Right cardiac atrium (tissue), 5 donors: ENCODE measurements at regions not wholly inside any gene's neighbourhood (a gene's known extent, or its start where the extent isn't known, plus 50 kb on each side); places are given as distances from the start of the nearest gene placed in this dataset.
"Not testable (repeated sequence)": the region's sequence is repeated elsewhere in the genome, so short reads cannot be mapped to it uniquely, and the experiment has no call there.

Experiments used
- ATAC-seq, 2 donors: fragments of 200-7000 bp; cut with Tn5 transposase; one replicate each; pipeline versions ENCODE4 v1.8.0 to v1.9.1; 2020; ENCODE audit warnings: moderate library complexity in 2 of 2, mild to moderate bottlenecking in 1 of 2
- DNase-seq, 3 donors: peaks; one replicate each; pipeline ENCODE4 v3.0.0-alpha.2; 2020
- H3K27ac ChIP-seq: one replicate; pipeline ENCODE4 v1.5.1; 2013; ENCODE audit warnings: mild to moderate bottlenecking, low read length, control low read depth, moderate library complexity
- H3K27me3 ChIP-seq: one replicate; pipeline ENCODE4 v1.6.1; 2013; ENCODE audit not compliant: control insufficient read depth, insufficient read depth
- H3K4me1 ChIP-seq: one replicate; pipeline ENCODE4 v1.6.1; 2013; ENCODE audit warnings: low read length; ENCODE audit not compliant: control insufficient read depth, insufficient read depth
- H3K4me3 ChIP-seq: one replicate; pipeline ENCODE4 v1.5.1; 2013; ENCODE audit warnings: low read length, control low read depth
- H3K9me3 ChIP-seq: one replicate; pipeline ENCODE4 v1.6.1; 2013; ENCODE audit warnings: low read length; ENCODE audit not compliant: control insufficient read depth
- WGBS: extraction: QIAGEN DNeasy Blood & Tissue Kit; methylation state at CpG from one replicate; pipeline ENCODE4 v1.1.7; 2013; 5-methylcytosine and 5-hydroxymethylcytosine counted together
- intact Hi-C, 4 donors: fragments of 100-400 bp; cut with DNase I; formaldehyde crosslinking; loops; one replicate each; pipeline versions ENCODE4 v1.11.0 to v1.14.0; 2022 to 2023
- donor health status: healthy with polysubstance abuse.
- donor health status: DM: no; HTN: yes; CAD: no.
- donor health status: DM: no; HTN: no; CAD: no.
- donor health status: DM: no; HTN: yes; CAD: no; lungs with severe emphysema.
- donor health status: DM: yes; HTN: yes; CAD: no.

GRCh38 chr4:132382243-132382642, 766.9 kb upstream of the PCDH10 start:
- 72% methylated on average over 2 of the region's 2 CpGs for WGBS
- intact Hi-C loops = no loop called here
- Histone ChIP-seq H3K27ac (no peak overlapping the region), H3K4me3 (no peak overlapping the region), H3K9me3 (no peaks in the 10 kb centered on the region), H3K27me3 (no peaks in the 10 kb centered on the region), H3K4me1 (no peaks in the 10 kb centered on the region)
- ATAC-seq (no peak), DNase-seq (no peak)

- no peaks in the 10 kb centered on the region for H3K27me3 ChIP-seq
- 40% methylated on average over 1 of the region's 1 CpG for WGBS
- no peaks in the 10 kb centered on the region for H3K9me3 ChIP-seq
- no peak for DNase-seq
- ATAC-seq = no peak
- H3K27ac ChIP-seq = no peak overlapping the region
- intact Hi-C loops = no loop called here
- no peaks in the 10 kb centered on the region for H3K4me1 ChIP-seq
- H3K4me3 ChIP-seq = no peak overlapping the region
Observed at GRCh38 chr4:132383571-132384199, 765.4 kb upstream of the PCDH10 start.

GRCh38 chr4:132384709-132385108, 764.4 kb upstream of the PCDH10 start:
- 64% methylated on average over 2 of the region's 2 CpGs for WGBS
- H3K4me1 ChIP-seq = no peaks in the 10 kb centered on the region
- DNase-seq (no peak), ATAC-seq (no peak)
- H3K4me3 ChIP-seq = no peak overlapping the region
- intact Hi-C loops = no loop called here
- H3K27ac ChIP-seq = no peak overlapping the region
- H3K27me3 ChIP-seq = no peaks in the 10 kb centered on the region
- H3K9me3 ChIP-seq = no peaks in the 10 kb centered on the region

- 93% methylated on average over 3 of the region's 3 CpGs for WGBS
- Histone ChIP-seq H3K27me3 (no peaks in the 10 kb centered on the region), H3K27ac (no peak overlapping the region), H3K9me3 (no peaks in the 10 kb centered on the region), H3K4me1 (no peaks in the 10 kb centered on the region), H3K4me3 (no peak overlapping the region)
- ATAC-seq (no peak), DNase-seq (no peak)
- intact Hi-C loops = no loop called here
Observed at GRCh38 chr4:132386130-132386529, 763.0 kb upstream of the PCDH10 start.

DNA sequence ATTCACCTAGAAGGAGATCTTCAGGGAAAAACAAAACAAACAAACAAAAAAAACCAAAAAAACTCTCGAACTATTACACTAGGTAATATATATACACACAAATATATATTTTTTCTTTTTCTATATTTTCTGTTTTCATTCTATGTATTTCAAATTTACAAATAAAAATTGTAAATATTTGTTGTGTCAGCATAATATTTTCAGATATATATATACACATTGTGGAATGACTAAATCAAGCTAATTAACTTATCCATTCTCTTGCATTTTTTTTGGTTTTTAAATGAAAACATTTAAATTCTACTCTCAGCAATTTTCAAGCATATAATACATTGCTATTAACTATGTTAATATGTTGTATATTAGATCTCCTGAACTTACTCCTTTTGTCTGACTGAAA, 762.0 kb upstream of the PCDH10 start:
- intact Hi-C loops = no loop called here
- H3K27ac ChIP-seq = no peak overlapping the region
- ATAC-seq (no peak), DNase-seq (no peak)
- WGBS = 68% methylated on average over 1 of the region's 1 CpG
- no peak overlapping the region for H3K4me3 ChIP-seq
- no peaks in the 10 kb centered on the region for H3K27me3 ChIP-seq
- H3K9me3 ChIP-seq = no peaks in the 10 kb centered on the region
- no peaks in the 10 kb centered on the region for H3K4me1 ChIP-seq

DNA sequence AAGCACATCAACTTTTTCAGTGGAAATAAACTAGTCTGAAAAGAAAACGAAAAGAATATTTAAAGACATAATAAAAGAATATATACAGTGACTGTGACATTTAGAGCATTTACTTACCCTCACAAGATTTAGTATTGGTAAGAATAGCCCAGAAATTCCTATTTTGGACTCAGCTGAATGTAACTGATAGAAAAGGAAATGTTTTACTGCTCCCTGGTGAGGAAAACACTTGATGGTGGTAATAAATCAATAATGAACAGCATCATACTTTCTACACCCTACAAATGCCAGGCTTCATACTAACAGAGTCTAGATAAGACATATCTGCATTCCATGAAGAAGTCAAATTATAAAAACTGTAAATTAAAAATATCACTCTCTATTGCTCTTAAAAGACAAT, 753.5 kb upstream of the PCDH10 start:
- WGBS = 60% methylated on average over 1 of the region's 1 CpG
- DNase-seq (no peak), ATAC-seq (no peak)
- no peaks in the 10 kb centered on the region for H3K4me1 ChIP-seq
- no peak overlapping the region for H3K27ac ChIP-seq
- no peak overlapping the region for H3K4me3 ChIP-seq
- H3K9me3 ChIP-seq = no peaks in the 10 kb centered on the region
- intact Hi-C loops = no loop called here
- no peaks in the 10 kb centered on the region for H3K27me3 ChIP-seq

DNA sequence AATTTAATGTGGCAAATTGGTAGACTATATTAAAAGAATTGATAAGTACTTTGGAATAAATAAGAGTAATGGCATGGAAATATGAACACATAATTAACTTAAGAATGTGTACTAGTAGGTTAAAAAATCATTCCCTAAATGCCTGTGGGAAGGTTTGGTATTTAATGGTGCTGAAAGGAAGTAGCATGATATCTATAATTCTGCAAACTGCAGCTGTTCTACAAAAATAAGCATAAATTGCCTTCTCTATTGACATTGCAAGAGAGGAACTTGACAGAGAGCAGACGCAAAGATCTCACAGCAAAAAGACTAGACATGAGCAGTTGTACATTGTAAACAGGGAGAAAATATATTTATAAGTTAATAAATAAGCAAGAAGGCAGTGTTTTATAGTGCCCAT, 752.5 kb upstream of the PCDH10 start:
- 58% methylated on average over 1 of the region's 1 CpG for WGBS
- H3K27me3 ChIP-seq = no peaks in the 10 kb centered on the region
- ATAC-seq (no peak), DNase-seq (no peak)
- no peaks in the 10 kb centered on the region for H3K4me1 ChIP-seq
- H3K4me3 ChIP-seq = no peak overlapping the region
- H3K9me3 ChIP-seq = no peaks in the 10 kb centered on the region
- H3K27ac ChIP-seq = no peak overlapping the region
- intact Hi-C loops = no loop called here

DNA sequence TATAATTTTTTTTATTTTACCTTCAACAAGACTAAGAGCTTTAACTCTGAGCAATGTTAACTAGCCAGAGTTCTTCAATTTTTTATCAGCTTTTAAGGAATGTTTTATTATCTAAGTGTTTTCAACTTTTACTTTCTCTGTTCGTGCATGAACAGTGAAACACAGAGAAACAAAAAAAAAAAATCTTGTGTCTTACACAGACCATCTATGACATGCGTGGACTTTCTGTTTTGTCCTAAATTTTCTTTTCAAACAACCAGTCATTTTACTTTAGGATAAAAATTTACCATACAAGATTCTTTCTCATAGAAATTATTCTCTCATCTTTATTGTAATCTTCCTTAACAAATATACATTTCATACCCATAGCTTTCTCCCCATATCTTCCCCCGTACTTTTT, 731.9 kb upstream of the PCDH10 start:
- Histone ChIP-seq H3K4me1 (no peaks in the 10 kb centered on the region), H3K9me3 (no peaks in the 10 kb centered on the region), H3K27me3 (no peaks in the 10 kb centered on the region), H3K4me3 (no peak overlapping the region), H3K27ac (no peak overlapping the region)
- DNase-seq (no peak), ATAC-seq (no peak)
- 53% methylated on average over 3 of the region's 3 CpGs for WGBS
- intact Hi-C loops = no loop called here

DNA sequence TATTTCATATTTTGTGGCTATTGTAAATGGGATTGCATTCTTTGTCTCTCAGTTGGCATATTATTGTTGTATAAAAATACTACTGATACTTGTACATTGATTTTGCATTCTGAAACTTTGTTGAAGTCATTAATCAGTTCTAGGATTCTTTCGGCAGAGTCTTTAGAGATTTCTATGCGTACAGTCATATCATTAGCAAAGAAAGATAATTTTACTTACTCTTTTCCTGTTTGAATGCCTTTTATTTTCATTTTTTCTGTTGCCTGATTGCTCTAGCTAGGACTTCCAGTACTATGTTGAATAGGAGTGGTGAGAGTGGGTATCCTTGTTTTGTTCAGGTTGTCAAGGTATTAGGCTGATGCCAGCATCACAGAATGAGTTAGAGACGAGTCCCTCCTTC, 722.0 kb upstream of the PCDH10 start:
- H3K27ac ChIP-seq = no peak overlapping the region
- H3K4me3 ChIP-seq = no peak overlapping the region
- WGBS = 62% methylated on average over 3 of the region's 3 CpGs
- no peak for ATAC-seq
- H3K27me3 ChIP-seq = no peaks in the 10 kb centered on the region
- intact Hi-C loops = no loop called here
- H3K4me1 ChIP-seq = no peaks in the 10 kb centered on the region
- DNase-seq = no peak
- no peaks in the 10 kb centered on the region for H3K9me3 ChIP-seq

GRCh38 chr4:132437117-132437516, 712.0 kb upstream of the PCDH10 start:
- no peak overlapping the region for H3K4me3 ChIP-seq
- H3K9me3 ChIP-seq = no peaks in the 10 kb centered on the region
- no peak overlapping the region for H3K27ac ChIP-seq
- no peak for ATAC-seq
- H3K4me1 ChIP-seq = no peaks in the 10 kb centered on the region
- DNase-seq = no peak
- no peaks in the 10 kb centered on the region for H3K27me3 ChIP-seq
- intact Hi-C loops = no loop called here

DNA sequence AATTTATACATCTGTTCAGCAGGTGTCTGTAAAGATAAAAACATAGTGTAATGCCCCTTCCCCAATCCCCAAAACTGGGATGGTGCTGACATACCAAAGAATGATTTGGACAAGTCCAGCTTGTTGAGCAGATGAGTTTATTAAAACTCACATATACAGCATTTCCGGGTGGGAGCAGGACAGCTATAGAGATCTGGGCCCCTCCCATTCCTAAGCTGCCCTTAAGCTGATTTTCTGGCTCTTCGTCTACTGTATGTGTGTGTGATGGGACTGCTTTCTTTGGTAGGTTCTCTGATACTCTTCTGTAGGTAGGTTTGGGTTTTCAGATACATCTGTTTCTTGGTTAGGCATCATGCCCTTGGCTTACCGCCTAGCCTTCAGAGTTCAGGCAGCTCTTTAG, 703.7 kb upstream of the PCDH10 start:
- no peak overlapping the region for H3K4me3 ChIP-seq
- DNase-seq = no peak
- WGBS = 89% methylated on average over 3 of the region's 3 CpGs
- no peaks in the 10 kb centered on the region for H3K9me3 ChIP-seq
- no peaks in the 10 kb centered on the region for H3K27me3 ChIP-seq
- no peak for ATAC-seq
- no peaks in the 10 kb centered on the region for H3K4me1 ChIP-seq
- H3K27ac ChIP-seq = no peak overlapping the region
- intact Hi-C loops = no loop called here

- H3K27me3 ChIP-seq, DNase-seq, H3K4me1 ChIP-seq, intact Hi-C loops, ATAC-seq, H3K27ac ChIP-seq, H3K4me3 ChIP-seq, H3K9me3 ChIP-seq: not testable (repeated sequence)
- WGBS = 81% methylated on average over 9 of the region's 9 CpGs
Observed at GRCh38 chr4:132457987-132458386, 691.1 kb upstream of the PCDH10 start.
